ENCODE measurements at regions not wholly inside any gene's neighbourhood (a gene's known extent, or its start where the extent isn't known, plus 50 kb on each side); places are given as distances from the start of the nearest gene placed in this dataset.

DNA sequence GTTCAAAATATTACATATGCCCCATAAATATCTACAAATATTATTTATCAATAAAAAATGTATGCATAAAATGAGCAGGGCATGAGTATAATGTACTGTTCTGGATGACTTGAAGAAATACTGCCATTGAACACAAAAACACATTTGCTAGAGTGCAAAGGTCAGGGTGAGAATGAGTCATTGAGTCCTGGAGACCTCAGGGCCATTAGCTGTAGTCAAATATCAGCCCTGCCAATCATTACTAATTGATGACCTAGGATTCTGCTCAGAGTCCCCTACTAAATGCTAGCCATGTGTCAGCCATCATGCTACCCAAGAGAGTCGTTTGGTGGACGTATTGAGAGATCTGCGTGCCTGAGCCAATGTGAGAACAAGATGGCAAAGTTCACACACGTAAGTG is 80.3 kb upstream of the FAM169A start:
- TF ChIP-seq POLR2A (IDR thresholded peaks at IDR 0.05) = no peak
- TF ChIP-seq, protein P1, sequence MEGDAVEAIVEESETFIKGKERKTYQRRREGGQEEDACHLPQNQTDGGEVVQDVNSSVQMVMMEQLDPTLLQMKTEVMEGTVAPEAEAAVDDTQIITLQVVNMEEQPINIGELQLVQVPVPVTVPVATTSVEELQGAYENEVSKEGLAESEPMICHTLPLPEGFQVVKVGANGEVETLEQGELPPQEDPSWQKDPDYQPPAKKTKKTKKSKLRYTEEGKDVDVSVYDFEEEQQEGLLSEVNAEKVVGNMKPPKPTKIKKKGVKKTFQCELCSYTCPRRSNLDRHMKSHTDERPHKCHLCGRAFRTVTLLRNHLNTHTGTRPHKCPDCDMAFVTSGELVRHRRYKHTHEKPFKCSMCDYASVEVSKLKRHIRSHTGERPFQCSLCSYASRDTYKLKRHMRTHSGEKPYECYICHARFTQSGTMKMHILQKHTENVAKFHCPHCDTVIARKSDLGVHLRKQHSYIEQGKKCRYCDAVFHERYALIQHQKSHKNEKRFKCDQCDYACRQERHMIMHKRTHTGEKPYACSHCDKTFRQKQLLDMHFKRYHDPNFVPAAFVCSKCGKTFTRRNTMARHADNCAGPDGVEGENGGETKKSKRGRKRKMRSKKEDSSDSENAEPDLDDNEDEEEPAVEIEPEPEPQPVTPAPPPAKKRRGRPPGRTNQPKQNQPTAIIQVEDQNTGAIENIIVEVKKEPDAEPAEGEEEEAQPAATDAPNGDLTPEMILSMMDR (IDR thresholded peaks at IDR 0.05) = no peak

All from thyroid gland (tissue), 4 donors.